ENCODE measurements at regions not wholly inside any gene's neighbourhood (a gene's known extent, or its start where the extent isn't known, plus 50 kb on each side); places are given as distances from the start of the nearest gene placed in this dataset.

DNA sequence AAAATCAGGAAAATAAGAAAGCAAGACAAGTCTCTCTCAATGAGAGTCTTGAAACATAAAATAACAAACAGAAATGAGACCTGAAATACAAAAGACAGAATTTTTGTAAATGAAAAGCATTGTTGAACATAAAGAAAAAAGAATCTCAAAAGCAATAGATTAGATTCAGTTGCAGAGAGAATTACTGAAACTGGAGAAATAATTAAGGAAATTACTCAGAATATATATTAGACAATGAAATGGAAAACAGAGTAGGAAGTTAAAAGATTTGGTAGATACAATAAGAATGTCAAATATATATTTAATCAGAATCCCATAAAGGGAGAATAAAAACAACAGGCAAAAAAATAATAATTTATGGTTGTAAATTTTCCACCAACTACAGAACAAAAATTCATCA lies 308.3 kb downstream of the CRPPA start:
- H3K27ac Mint-ChIP-seq = no peak overlapping the region
- intact Hi-C loops (cut with micrococcal nuclease) = loop anchor here (10.0 kb wide), 1 partner anchor 452 kb away; no protein-coding TSS in a partner anchor
- CTCF ChIA-PET = no interaction called here
- peaks cover 3% of the 10 kb centered on the region for H3K4me1 Mint-ChIP-seq (ENCODE audit: low read depth)
- no peaks in the 10 kb centered on the region for H3K36me3 Mint-ChIP-seq (ENCODE audit: low read depth)
- peaks cover 15% of the 10 kb centered on the region for H3K9me3 Mint-ChIP-seq
- H3K4me3 Mint-ChIP-seq = no peak overlapping the region
- DNase-seq (no peak), ATAC-seq (no peak)
- POLR2A ChIA-PET = no interaction called here
- H3K27me3 Mint-ChIP-seq = no peaks in the 10 kb centered on the region
- TF ChIP-seq, protein P1, sequence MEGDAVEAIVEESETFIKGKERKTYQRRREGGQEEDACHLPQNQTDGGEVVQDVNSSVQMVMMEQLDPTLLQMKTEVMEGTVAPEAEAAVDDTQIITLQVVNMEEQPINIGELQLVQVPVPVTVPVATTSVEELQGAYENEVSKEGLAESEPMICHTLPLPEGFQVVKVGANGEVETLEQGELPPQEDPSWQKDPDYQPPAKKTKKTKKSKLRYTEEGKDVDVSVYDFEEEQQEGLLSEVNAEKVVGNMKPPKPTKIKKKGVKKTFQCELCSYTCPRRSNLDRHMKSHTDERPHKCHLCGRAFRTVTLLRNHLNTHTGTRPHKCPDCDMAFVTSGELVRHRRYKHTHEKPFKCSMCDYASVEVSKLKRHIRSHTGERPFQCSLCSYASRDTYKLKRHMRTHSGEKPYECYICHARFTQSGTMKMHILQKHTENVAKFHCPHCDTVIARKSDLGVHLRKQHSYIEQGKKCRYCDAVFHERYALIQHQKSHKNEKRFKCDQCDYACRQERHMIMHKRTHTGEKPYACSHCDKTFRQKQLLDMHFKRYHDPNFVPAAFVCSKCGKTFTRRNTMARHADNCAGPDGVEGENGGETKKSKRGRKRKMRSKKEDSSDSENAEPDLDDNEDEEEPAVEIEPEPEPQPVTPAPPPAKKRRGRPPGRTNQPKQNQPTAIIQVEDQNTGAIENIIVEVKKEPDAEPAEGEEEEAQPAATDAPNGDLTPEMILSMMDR (IDR thresholded peaks at IDR 0.05) = no peak

DNA sequence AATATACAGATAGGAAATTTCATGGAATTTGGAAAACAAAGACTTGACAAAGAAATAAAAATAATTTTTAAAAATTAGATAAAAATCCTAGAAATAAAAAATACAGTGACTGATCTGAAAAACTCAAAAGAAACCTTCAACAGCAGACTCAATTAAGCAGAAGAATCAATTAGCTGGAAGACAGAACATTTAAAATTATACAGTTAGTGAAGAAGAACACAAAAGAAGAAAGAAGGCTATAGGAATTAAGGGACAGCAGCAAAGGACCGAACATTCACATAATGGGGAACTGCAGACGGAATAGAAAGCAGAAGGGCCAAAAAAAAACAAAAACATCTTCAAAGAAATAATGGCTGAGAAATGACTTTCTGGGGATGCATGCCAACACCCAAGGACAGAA lies 314.5 kb downstream of the CRPPA start:
- H3K27ac Mint-ChIP-seq = no peak overlapping the region
- H3K4me1 Mint-ChIP-seq (ENCODE audit: low read depth) = peaks cover 3% of the 10 kb centered on the region
- ChIA-PET POLR2A (no interaction called here), CTCF (no interaction called here)
- peaks cover 1% of the 10 kb centered on the region for H3K36me3 Mint-ChIP-seq (ENCODE audit: low read depth)
- DNase-seq (no peak), ATAC-seq (no peak)
- intact Hi-C loops (cut with micrococcal nuclease) = no loop called here
- no peak overlapping the region for H3K4me3 Mint-ChIP-seq
- TF ChIP-seq, protein P1 (IDR thresholded peaks at IDR 0.05) = no peak
- peaks cover 46% of the 10 kb centered on the region for H3K9me3 Mint-ChIP-seq
- no peaks in the 10 kb centered on the region for H3K27me3 Mint-ChIP-seq

DNA sequence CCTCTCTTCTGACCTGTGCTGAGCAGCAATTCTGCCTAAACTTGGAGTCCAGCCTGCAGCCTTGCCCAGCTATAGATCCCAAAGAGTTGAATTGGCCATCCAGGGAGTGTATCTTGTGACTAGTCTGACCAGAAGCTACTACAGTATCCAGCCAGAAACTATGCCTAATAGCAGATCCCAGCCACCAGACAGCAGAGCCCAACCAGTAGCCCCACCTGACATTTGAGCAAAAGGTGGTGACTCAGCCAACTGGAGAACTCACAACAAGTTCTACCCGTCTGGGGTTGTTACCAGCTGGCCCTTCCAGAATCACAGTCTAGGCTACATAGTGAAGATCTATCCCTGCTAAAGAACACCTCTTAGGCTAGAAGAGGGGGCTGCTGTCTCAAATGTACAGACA lies 315.0 kb downstream of the CRPPA start:
- Mint-ChIP-seq H3K4me3 (no peak overlapping the region), H3K36me3 (ENCODE audit: low read depth) (peaks cover 1% of the 10 kb centered on the region), H3K9me3 (peaks cover 45% of the 10 kb centered on the region), H3K27ac (no peak overlapping the region), H3K27me3 (no peaks in the 10 kb centered on the region), H3K4me1 (ENCODE audit: low read depth) (peaks cover 3% of the 10 kb centered on the region)
- POLR2A ChIA-PET = no interaction called here
- intact Hi-C loops (cut with micrococcal nuclease) = no loop called here
- DNase-seq (no peak), ATAC-seq (no peak)
- TF ChIP-seq, protein P1 (IDR thresholded peaks at IDR 0.05) = no peak
- CTCF ChIA-PET = no interaction called here

DNA sequence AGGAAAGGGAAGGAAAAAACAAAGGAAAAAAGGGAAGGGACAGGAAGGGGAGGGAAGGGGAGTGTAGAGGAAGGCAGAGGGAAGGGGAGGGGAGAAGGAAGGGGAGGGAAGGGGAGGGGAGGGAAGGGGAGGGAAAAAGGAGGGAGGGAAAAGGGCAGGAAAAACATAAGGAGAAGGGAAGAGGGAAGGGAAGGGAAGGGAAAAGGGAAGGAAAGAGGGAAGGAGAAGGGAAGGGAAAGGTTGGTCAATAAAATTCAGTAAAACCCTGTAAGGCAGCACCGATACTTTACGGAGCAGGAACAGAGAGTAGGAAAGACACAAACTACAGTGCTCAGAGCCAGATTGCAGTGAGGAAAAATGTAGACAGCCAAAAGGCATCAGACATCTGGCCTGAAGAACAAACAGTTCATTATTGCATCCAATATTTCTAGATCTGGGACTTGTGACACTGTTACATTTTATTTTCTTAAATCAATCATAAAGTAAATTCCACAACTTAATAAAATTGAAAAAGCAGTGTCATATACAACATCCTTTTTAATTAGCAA lies 322.0 kb downstream of the CRPPA start:
- intact Hi-C loops (cut with micrococcal nuclease) = loop anchor here (10.0 kb wide), 1 partner anchor 325 kb away; the partner anchor contains the start of gene CRPPA
- TF ChIP-seq, protein P1 (IDR thresholded peaks at IDR 0.05) = no peak
- no peak for ATAC-seq
- peaks cover 8% of the 10 kb centered on the region for H3K9me3 Mint-ChIP-seq
- no peak overlapping the region for H3K4me3 Mint-ChIP-seq
- H3K27me3 Mint-ChIP-seq = no peaks in the 10 kb centered on the region
- DNase-seq = no peak
- POLR2A ChIA-PET = no interaction called here
- no peak overlapping the region for H3K27ac Mint-ChIP-seq
- H3K36me3 Mint-ChIP-seq (ENCODE audit: low read depth) = peaks cover 1% of the 10 kb centered on the region
- no peaks in the 10 kb centered on the region for H3K4me1 Mint-ChIP-seq (ENCODE audit: low read depth)
- CTCF ChIA-PET = no interaction called here

DNA sequence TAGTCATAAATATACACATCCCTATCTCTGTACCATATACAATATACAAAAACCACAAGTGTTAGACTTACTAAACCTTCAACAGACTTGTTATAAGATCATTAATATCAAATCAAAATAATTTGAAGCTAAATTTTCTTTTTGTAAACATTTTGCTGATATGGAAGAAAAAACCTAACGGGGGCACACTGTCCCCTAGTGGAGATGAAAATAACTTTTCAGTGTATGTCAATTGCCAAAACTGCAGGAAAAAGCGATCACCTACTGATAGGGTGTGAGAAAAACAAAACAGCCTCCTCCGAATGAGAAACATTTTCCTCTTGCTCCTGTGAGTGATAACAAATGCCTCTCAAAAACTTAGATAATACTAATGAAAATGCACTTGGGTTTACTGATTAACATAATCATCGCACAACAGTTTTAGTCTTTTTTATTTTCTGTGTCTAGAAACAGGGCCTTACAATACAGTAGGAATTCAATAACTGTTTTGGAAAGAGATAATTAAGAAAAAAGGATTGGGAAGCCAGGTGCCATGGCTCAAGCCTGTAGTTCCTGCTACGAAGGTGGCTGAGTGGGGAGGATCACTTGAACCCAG lies 322.7 kb downstream of the CRPPA start:
- TF ChIP-seq, protein P1 (IDR thresholded peaks at IDR 0.05) = peak; percentile 54
- Mint-ChIP-seq H3K27me3 (no peaks in the 10 kb centered on the region), H3K4me3 (no peak overlapping the region), H3K4me1 (ENCODE audit: low read depth) (no peaks in the 10 kb centered on the region), H3K27ac (no peak overlapping the region), H3K36me3 (ENCODE audit: low read depth) (no peaks in the 10 kb centered on the region), H3K9me3 (peaks cover 6% of the 10 kb centered on the region)
- ATAC-seq = no peak
- POLR2A ChIA-PET = no interaction called here
- intact Hi-C loops (cut with micrococcal nuclease) = loop anchor here (10.0 kb wide), 1 partner anchor 326 kb away; the partner anchor contains the start of gene CRPPA
- CTCF ChIA-PET = interaction anchor here (1.0 to 1.6 kb wide), 3 partner anchors 16 to 39 kb away, joined by 4 to 5 read pairs (median 4); no protein-coding TSS in a partner anchor
- peak; percentile 2 for DNase-seq
